AG04449 (cell line): ENCODE measurements at regions not wholly inside any gene's neighbourhood (a gene's known extent, or its start where the extent isn't known, plus 50 kb on each side); places are given as distances from the start of the nearest gene placed in this dataset.

Source experiments
- CTCF ChIA-PET: fragments of 350-600 bp; formaldehyde crosslinking; extraction: SDS; loops from one replicate; lab custom pipeline; 2021; ENCODE audit warnings: antibody characterized with exemption; lab: Yijun Ruan, JAX
- POLR2A ChIA-PET: fragments of 400-600, 350-600 bp; formaldehyde crosslinking; extraction: SDS; loops from one replicate; lab custom pipeline; 2020; ENCODE audit warnings: antibody characterized with exemption, inconsistent platforms; lab: Yijun Ruan, JAX
- DNase-seq: peaks from one replicate; pipeline ENCODE4 v3.0.0-alpha.2; 2010; ENCODE audit warnings: low read depth, low spot score
- H3K4me3 ChIP-seq: 2 replicates; pipeline ENCODE4 v1.5.1; 2011; ENCODE audit warnings: low read depth, mild to moderate bottlenecking, control low read depth, low read length
- CTCF ChIP-seq: IDR thresholded peaks from one replicate; pipeline ENCODE4 v1.5.1; 2011; ENCODE audit warnings: mild to moderate bottlenecking, moderate library complexity, low read length, control low read depth, inconsistent platforms; ENCODE audit not compliant: insufficient read depth; ENCODE audit errors: missing control alignments

- no peak overlapping the region for H3K4me3 ChIP-seq
- POLR2A ChIA-PET, result no interaction called here
- CTCF ChIA-PET, result no interaction called here
- TF ChIP-seq CTCF, result no peak
- DNase-seq, result no peak
Measured at GRCh38 chr6:130529569-130530149, 163.8 kb downstream of the TMEM200A start.

- no peak overlapping the region for H3K4me3 ChIP-seq
- DNase-seq, result no peak
- CTCF ChIA-PET, result no interaction called here
- POLR2A ChIA-PET, result no interaction called here
- no peak for TF ChIP-seq CTCF
Measured at GRCh38 chr6:130534627-130535026, 168.8 kb downstream of the TMEM200A start.

- ChIA-PET POLR2A (no interaction called here), CTCF (no interaction called here)
- no peak for TF ChIP-seq CTCF
- no peak for DNase-seq
- no peak overlapping the region for H3K4me3 ChIP-seq
Measured at GRCh38 chr6:130535242-130535641, 169.4 kb downstream of the TMEM200A start.

GRCh38 chr6:130537447-130537846 lies 171.6 kb downstream of the TMEM200A start:
- DNase-seq, result no peak
- no peak overlapping the region for H3K4me3 ChIP-seq
- ChIA-PET CTCF (interaction anchor here (1.1 kb wide), 1 partner anchor 9 kb away, joined by 3 read pairs; no protein-coding TSS in a partner anchor), POLR2A (no interaction called here)
- TF ChIP-seq CTCF, result no peak

- POLR2A ChIA-PET, result no interaction called here
- no peak overlapping the region for H3K4me3 ChIP-seq
- TF ChIP-seq CTCF, result no peak
- CTCF ChIA-PET, result interaction anchor here (1.1 to 1.4 kb wide), 2 partner anchors 9 to 150 kb away, joined by 3 to 4 read pairs; no protein-coding TSS in a partner anchor
- DNase-seq, result no peak
Measured at GRCh38 chr6:130547723-130548122, 181.9 kb downstream of the TMEM200A start.

- TF ChIP-seq CTCF, result no peak
- H3K4me3 ChIP-seq, result no peak overlapping the region
- no peak for DNase-seq
- ChIA-PET POLR2A (no interaction called here), CTCF (interaction anchor here (1.3 kb wide), 1 partner anchor 10 kb away, joined by 3 read pairs; no protein-coding TSS in a partner anchor)
Measured at GRCh38 chr6:130557481-130558112, 191.8 kb downstream of the TMEM200A start.
